ENCODE measurements at regions not wholly inside any gene's neighbourhood (a gene's known extent, or its start where the extent isn't known, plus 50 kb on each side); places are given as distances from the start of the nearest gene placed in this dataset.
A peak's percentile ranks its signal among the peaks of the same experiment; 100 is the strongest.
"Not testable (repeated sequence)": the region's sequence is repeated elsewhere in the genome, so short reads cannot be mapped to it uniquely, and the experiment has no call there.

- no peak for DNase-seq
Observed at GRCh38 chr15:87576486-87577176, 679.9 kb downstream of the NTRK3 start.

GRCh38 chr15:87575896-87576473 is 680.6 kb downstream of the NTRK3 start:
- no peak for DNase-seq

GRCh38 chr15:87573534-87573933 is 683.0 kb downstream of the NTRK3 start:
- no peak for DNase-seq

GRCh38 chr15:87573039-87573438 is 683.5 kb downstream of the NTRK3 start:
- DNase-seq, result no peak

- no peak for DNase-seq
Observed at GRCh38 chr15:87572381-87572910, 684.1 kb downstream of the NTRK3 start.

- no peak for DNase-seq
Observed at GRCh38 chr15:87570206-87570605, 686.3 kb downstream of the NTRK3 start.

- no peak for DNase-seq
Observed at GRCh38 chr15:87569581-87569980, 687.0 kb downstream of the NTRK3 start.

- no peak for DNase-seq
Observed at GRCh38 chr15:87567406-87568030, 689.0 kb downstream of the NTRK3 start.

- no peak for DNase-seq
Observed at GRCh38 chr15:87566236-87566635, 690.3 kb downstream of the NTRK3 start.

GRCh38 chr15:87564681-87565080 is 691.9 kb downstream of the NTRK3 start:
- no peak for DNase-seq

GRCh38 chr15:87563869-87564268 is 692.7 kb downstream of the NTRK3 start:
- no peak for DNase-seq

GRCh38 chr15:87562203-87562602 is 694.3 kb downstream of the NTRK3 start:
- no peak for DNase-seq

GRCh38 chr15:87561641-87562040 is 694.9 kb downstream of the NTRK3 start:
- no peak for DNase-seq

- no peak for DNase-seq
Observed at GRCh38 chr15:87557881-87558280, 698.7 kb downstream of the NTRK3 start.

GRCh38 chr15:87556886-87557285 is 699.7 kb downstream of the NTRK3 start:
- no peak for DNase-seq

- DNase-seq, result no peak
Observed at GRCh38 chr15:87549860-87550259, 706.7 kb downstream of the NTRK3 start.

- DNase-seq, result peak; percentile 27
Observed at GRCh38 chr15:87549296-87549695, 707.2 kb downstream of the NTRK3 start.

- DNase-seq, result not testable (repeated sequence)
Observed at GRCh38 chr15:87548590-87548989, 707.9 kb downstream of the NTRK3 start.

- peak; percentile 33 for DNase-seq
Observed at GRCh38 chr15:87547470-87548181, 708.9 kb downstream of the NTRK3 start.

- DNase-seq, result peak; percentile 7
Observed at GRCh38 chr15:87538327-87538834, 718.2 kb downstream of the NTRK3 start.

- no peak for DNase-seq
Observed at GRCh38 chr15:87537295-87537694, 719.2 kb downstream of the NTRK3 start.

GRCh38 chr15:87533637-87534036 is 722.9 kb downstream of the NTRK3 start:
- not testable (repeated sequence) for DNase-seq

- DNase-seq, result peak; percentile 14
Observed at GRCh38 chr15:87528873-87529272, 727.7 kb downstream of the NTRK3 start.

All from DMS153 (cell line).